ENCODE measurements at regions not wholly inside any gene's neighbourhood (a gene's known extent, or its start where the extent isn't known, plus 50 kb on each side); places are given as distances from the start of the nearest gene placed in this dataset.

DNA sequence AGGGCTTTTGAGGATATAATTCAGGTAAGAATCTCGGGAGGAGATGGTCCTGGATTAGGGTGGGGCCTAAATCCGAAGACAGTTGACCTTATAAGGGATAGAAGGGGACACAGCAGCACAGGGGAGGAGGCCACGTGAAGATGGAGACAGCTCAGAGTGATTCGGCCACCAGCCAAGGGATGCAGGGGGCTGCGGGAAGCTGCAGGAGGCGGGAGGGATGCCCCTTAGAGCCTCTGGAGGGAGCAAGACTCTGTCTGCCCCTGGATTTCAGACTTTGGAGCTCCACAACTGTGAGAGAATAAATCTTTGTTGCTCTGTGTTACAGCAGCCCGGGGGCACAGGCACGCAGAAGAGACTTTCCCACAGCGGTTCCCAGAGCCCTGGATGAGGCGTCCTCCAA, 143.7 kb downstream of the ASB1 start:
- in situ Hi-C loops (cut with HindIII; ENCODE audit: low pct_ligation_motif_present, low pct_unique_long_range_greater_than_20kb, low sequenced_read_pairs): no loop called here
- DNase-seq: no peak

DNA sequence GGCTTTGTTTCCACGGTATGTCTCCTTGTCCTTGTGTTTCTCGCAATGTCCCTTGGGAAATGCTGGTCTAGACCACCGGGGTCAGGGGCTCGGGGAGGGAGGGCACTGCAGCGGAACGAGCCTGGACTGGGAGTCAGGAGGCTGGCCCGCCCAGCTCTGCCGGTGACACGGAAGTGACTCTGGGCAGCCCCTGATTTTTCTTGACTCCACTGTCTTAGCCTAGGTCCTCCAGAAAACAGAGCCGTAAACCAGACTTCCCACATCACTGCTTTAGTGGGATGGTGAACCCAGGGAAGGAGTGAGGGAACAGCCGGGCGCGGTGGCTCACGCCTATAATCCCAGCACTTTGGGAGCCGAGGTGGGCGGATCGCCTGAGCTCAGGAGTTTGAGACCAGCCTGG, 144.2 kb downstream of the ASB1 start:
- in situ Hi-C loops (cut with HindIII; ENCODE audit: low pct_ligation_motif_present, low pct_unique_long_range_greater_than_20kb, low sequenced_read_pairs): no loop called here
- no peak for DNase-seq

DNA sequence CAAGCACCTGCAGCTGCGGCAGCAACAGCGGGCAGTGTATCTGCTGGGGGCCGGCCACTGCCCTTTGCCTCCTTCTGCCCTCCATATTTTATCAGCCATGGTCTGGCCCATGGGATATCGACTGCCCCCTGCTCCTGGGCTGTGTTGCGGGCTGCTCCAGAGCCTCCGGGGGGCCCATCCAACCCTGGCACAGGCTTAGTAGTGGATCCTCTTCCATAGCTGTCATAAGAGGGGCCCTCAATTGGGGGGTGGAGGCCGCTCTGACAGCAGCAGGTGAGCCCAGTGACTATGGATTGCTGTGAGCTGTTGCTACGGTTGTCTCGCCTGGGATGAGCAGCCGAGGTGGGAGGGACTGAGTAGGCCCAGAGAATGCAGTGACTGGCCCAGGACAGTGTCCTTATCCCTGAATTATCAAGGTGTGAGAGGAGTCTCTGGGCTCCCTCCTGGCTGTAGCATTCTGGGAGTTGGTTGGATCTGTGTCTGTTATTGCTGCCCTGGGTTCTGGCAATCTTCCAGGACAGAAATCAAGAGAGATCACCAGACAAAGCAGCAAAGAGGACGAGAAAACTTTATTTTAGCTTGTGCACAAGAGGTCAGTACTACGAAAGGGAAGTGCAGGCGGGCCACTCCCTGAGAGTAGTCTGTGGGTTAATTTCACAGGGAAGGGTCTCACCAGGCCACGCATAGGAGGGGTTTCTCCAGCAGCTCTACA, 145.1 kb downstream of the ASB1 start:
- no peak for DNase-seq
- in situ Hi-C loops (cut with HindIII; ENCODE audit: low pct_ligation_motif_present, low pct_unique_long_range_greater_than_20kb, low sequenced_read_pairs): no loop called here

DNA sequence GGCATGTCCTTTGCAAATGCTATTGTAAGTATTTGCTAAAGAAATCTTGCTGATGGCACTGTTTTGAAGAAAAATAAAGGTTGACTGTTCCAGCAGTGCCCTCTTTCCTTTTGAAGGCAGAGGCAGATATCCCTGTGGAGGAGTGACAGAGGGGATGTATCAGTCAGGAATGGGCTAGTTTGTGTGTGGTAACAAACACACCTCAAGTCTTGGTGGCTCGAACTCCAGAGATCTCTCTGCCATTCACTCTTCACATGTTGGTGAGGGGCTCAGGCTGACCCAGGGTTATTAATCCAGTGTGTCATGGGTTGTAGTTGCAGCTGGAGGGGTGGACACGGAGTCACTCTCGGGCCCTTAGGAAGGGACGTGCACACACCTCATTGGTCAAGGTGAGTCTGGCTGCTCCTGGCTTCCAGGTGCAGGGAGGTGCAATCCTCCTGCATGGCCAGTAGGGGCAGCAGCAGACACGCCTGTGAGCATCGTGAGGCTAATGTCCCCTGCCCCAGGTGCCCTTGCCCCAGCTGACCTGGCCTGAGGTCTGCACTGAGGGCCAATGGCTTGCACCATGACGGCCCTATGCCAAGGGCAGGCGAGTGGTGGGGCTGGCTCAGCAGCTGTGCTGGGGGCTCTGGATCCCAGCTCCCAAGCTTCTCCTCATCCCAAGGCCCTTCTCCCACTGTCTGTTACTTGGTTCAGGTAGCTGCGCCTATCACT, 146.5 kb downstream of the ASB1 start:
- in situ Hi-C loops (cut with HindIII; ENCODE audit: low pct_ligation_motif_present, low pct_unique_long_range_greater_than_20kb, low sequenced_read_pairs): no loop called here
- peak; percentile 12 for DNase-seq

DNA sequence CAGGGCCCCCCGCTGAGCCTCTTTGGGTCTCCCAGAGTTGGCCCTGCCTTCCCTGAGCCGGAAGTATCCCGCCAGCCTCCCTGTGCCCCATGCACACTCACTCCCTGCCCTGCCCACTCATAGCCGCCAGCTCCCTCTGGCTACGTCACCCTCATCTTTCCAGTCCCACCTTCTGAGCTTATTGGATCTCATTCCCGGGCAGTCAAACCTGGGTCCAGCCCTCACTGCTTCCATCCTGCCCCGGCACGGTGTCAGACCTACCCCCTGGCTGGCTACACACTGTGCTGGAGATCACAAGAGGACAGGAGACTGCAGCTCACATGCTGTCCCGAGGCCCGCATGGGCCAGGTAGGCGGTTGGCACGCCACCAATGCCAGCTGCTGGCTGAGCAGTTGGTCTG, 147.2 kb downstream of the ASB1 start:
- DNase-seq: no peak
- in situ Hi-C loops (cut with HindIII; ENCODE audit: low pct_ligation_motif_present, low pct_unique_long_range_greater_than_20kb, low sequenced_read_pairs): no loop called here

DNA sequence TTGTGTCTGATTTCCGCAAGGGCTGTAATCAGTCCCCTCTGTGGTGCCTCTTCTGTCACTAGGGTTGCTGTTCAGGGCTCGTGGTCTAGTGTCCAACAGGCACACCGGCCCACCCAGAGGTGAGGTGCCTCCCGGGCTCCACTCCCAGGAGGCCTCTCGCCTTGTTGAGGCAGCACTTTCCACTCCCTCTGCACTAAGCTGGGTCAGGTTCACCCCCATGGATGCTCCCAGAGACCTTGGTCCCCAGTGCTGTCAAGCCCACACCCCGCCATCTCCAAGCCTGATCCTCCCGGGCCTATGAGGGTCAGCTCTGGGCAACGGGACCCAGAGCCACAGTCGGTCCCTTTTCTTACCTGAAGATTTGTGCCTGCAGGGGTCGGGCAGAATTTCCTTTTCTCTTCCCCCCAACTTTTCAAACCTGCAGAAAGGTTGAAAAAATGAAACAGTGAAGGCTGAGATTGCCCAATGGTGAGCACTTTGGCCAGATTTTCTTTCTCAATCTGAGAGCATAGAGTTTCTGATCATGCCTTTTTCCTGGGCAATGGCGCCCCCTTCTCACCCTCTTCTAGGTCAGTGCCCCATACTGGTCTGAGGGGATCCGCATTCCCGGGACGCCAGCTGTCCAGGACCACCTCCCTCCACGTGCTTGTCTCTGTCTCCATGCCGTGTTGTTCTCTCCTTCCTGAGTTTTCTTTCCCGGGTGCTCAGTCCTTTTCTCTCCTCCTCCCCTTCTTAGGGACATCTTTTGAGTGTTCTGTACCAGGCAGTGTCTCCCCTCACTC, 148.0 kb downstream of the ASB1 start:
- in situ Hi-C loops (cut with HindIII; ENCODE audit: low pct_ligation_motif_present, low pct_unique_long_range_greater_than_20kb, low sequenced_read_pairs): no loop called here
- no peak for DNase-seq

DNA sequence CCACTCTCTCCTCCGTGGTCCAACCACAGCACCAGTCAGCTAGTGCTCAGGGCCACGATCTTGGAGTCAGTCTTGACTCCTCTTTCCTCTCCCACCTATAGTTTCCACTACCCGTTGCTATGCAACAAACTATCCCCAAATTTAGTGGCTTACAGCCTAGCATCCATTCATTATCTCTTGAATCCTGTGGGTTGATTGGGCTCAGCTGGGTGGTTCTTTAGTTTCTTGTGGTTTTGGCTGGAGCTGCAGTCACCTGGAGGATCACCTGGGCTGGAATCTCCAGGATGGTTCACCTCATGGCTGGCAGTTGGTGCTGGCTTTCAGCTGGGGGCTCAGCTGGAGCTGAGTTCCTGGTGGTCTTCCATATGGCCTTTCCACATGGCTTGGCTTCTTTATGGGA, 149.9 kb downstream of the ASB1 start:
- DNase-seq: no peak
- in situ Hi-C loops (cut with HindIII; ENCODE audit: low pct_ligation_motif_present, low pct_unique_long_range_greater_than_20kb, low sequenced_read_pairs): no loop called here

DNA sequence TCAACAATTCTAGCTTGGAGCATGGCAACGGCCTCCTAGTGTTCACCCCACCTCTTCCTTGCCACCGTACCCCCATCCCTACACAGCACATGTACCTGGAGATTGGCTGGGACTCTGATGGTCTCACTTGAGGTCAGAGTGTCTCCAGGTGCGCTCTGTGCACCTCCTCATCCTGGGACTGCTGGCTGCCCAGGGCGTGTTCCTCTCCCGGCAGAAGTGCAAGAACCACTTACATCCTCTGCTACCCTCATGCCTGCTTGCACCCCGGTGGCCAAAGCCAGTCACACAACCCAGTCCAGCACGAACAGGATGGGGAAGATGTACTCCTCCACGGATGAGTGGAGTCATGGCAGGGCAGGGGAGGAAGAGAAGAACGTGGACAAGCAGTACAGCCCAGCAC, 151.5 kb downstream of the ASB1 start:
- DNase-seq: no peak
- in situ Hi-C loops (cut with HindIII; ENCODE audit: low pct_ligation_motif_present, low pct_unique_long_range_greater_than_20kb, low sequenced_read_pairs): no loop called here

DNA sequence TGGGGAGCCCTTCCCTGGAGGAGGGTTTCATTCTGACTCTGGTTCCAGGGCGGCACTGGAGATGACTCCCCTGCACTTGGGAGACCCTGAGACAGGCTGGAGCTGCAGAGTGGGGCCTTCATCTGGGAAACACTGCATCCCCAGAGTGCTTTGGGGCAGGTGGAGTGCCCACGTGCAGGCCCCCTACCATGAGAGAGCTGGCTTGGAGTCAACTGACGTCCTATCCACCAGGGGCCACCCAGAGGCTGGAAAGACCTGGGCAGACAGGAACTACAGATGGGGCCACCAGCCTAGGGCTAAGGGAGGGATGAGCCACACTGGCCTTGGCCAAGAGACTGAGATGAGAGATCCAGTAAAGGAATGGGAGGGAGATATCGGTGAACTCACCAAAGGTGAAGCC, 153.8 kb downstream of the ASB1 start:
- no peak for DNase-seq
- in situ Hi-C loops (cut with HindIII; ENCODE audit: low pct_ligation_motif_present, low pct_unique_long_range_greater_than_20kb, low sequenced_read_pairs): no loop called here

DNA sequence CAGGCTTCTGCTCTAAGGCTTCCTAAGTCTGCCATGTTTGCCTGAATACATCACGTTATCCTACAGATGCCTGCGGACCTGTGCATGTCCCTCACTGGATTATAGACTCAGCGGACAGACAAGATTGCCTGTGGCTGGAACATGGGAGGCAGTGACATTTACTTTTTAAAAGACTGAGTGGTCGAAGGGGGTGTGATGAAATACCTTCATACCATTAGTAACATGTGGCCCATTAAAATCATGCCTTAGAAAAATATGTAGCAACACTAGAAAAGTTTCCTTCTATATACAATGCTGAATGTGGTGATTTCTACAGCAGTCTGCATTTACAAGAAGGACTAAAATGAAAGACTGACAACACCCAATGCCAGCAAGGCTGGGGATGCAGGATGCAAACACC, 154.4 kb downstream of the ASB1 start:
- in situ Hi-C loops (cut with HindIII; ENCODE audit: low pct_ligation_motif_present, low pct_unique_long_range_greater_than_20kb, low sequenced_read_pairs): no loop called here
- DNase-seq: no peak

DNA sequence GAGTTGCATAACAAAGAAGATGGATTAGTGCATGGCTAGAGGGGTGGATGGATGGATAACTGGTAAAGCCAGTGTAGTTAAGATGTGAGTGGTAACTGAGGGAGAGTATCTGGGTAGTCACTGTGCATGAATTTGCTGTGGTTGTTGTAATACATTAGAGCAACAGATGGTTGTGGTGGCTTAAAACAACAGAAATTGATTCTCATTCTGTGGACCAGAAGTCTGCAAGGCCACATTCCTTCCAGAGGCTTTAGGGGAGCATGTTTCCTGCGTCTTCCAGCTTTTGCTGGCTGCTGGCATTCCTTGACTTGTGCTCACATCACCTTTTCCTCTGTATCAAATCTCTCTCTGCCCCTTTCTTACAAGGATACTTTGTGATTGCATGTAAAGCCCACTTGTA, 155.4 kb downstream of the ASB1 start:
- no peak for DNase-seq
- in situ Hi-C loops (cut with HindIII; ENCODE audit: low pct_ligation_motif_present, low pct_unique_long_range_greater_than_20kb, low sequenced_read_pairs): no loop called here

DNA sequence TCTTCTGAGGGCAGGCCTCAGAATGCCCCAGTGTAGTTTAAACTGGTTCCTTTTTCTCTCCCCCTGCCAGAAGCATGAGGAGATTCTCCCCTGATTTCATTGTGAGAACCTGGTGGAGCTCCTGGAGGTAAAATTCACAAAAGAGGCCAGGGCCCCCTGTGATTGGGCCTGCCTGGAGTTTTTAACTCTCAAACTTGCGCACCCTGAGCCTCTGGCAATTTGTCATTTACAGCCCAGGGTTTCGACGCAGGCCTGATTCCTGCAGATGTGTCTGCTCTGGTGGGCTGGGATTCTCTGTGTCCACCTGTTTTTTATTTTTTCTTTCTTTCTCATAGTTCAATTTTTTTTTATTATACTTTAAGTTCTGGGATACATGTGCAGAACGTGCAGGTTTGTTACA, 157.9 kb downstream of the ASB1 start:
- in situ Hi-C loops (cut with HindIII; ENCODE audit: low pct_ligation_motif_present, low pct_unique_long_range_greater_than_20kb, low sequenced_read_pairs): no loop called here
- DNase-seq: no peak

DNA sequence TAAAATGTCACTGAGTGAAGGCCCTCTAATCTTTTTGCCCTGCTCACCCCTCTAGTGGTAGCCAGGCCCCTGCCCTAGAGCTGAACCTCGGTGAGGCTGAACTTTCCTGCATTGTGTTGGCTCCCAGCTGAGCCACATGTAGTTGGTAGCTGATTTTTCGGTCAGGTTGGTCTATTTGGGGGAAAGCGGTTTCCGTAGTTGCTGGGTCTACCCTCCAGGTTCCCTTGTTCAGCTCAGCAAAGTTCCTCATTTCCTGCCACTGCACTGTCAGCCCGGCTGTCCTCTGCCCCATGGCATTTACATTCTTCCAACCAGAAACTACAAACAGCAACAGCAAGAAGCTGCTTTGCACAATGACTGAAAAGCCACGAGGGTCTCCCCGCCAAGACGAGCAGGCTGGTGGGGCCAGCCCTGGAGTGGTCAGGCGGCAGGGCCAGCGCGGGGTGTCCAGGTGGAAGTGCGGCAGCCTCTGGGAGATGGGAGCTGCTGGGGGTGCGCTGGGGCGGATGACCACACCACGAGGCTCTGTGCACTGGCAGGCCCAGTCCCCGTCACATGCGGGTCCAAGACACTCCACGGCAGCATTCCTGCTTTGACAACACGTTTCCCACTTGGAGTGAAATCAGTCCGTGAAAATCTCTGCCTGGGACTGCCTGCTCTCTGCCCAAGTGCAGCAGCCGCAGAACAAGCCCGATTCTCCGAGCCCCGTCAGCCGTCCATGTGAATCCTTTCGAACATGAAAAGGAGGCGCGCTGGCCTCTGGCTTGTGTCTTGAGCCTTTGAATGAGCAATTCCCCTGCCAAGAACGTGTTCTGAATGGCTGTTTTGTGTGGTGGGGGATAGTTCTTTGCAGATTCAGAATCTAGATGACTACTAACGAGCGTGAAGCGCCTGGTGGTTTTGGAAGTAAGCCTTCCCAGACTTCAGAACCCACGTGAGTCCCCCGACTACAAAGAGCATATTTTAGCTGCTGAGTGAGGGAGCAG, 159.4 kb downstream of the ASB1 start:
- DNase-seq: no peak
- in situ Hi-C loops (cut with HindIII; ENCODE audit: low pct_ligation_motif_present, low pct_unique_long_range_greater_than_20kb, low sequenced_read_pairs): no loop called here

DNA sequence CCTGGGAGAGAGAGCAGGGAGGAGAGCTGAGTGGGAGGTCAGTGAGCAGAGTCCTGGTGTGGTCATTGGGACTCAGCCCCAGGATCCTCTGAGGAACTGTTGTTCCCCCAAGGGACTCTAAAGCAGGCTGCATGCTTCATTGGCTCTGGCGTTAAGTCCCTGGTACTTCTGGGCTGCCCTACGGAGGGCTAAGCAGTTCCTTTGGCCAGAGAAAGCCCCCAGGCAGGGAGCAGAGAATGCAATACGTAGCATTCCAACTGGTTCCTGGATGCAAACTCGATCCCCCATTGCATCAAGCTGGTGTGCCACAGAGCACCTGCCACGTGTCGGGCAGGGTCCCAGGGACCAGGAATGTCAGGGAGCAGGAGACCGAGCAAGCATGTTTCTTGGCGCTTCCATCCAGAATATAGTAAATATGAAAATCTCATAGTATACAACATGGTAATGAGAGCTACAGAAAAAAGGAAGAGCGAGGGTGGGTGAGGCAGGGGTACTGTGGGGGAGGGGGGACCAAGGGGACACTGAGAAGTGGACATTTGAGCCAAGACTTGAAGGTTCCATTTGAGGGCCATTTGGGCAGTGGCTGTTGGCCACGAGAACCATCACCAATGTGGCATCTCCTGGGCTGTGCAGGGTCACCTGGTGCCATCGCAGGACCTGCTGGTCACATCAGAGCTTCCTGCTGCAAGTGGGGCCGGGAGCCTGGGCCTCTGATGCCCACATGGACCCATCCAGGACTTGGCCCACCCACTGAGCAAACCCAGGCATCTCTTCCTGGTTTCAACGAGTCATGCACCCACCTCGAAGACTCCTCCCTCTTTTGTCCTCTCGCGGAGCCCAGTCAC, 160.4 kb downstream of the ASB1 start:
- in situ Hi-C loops (cut with HindIII; ENCODE audit: low pct_ligation_motif_present, low pct_unique_long_range_greater_than_20kb, low sequenced_read_pairs): no loop called here
- DNase-seq: no peak

DNA sequence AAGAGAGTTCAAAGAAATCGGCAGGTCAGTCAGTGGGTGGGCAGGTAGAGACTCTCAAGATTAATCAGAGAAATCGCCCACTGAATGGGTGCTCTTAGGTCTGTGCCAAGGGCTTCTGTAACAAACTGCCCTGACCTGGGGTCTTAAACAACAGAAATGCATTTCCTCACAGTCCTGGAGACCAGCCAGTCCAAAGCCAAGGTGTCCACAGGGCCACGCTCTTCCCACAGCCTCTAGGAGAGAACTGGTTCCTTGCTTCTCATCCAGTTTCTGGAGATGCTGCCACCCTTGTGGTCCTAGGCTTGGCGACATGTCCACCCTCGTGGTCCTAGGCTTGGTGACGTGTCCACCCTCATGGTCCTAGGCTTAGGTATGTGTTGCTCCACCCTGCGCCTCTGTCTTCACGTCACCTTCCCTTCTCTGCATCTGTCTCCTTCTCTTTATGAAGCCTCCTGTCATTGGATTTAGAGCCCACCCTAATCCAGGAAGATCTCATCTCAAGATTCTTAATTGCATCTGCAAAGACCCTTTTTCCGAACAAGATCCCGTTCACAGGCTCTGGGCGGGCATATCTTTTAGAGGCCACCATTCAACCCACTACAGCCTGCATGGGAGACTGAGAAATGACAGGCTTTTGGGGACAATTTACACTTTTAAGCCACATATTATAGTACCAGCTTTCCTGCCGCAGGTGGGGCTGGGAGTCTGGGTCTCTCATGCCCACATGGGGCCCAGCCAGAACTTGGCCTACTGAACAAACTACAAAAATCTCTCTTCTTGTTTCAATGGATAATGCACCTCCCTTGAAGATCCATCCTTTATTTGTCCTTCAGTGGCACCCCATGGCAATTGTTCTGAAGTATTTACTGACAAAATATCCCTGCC, 161.3 kb downstream of the ASB1 start:
- no peak for DNase-seq
- in situ Hi-C loops (cut with HindIII; ENCODE audit: low pct_ligation_motif_present, low pct_unique_long_range_greater_than_20kb, low sequenced_read_pairs): no loop called here

DNA sequence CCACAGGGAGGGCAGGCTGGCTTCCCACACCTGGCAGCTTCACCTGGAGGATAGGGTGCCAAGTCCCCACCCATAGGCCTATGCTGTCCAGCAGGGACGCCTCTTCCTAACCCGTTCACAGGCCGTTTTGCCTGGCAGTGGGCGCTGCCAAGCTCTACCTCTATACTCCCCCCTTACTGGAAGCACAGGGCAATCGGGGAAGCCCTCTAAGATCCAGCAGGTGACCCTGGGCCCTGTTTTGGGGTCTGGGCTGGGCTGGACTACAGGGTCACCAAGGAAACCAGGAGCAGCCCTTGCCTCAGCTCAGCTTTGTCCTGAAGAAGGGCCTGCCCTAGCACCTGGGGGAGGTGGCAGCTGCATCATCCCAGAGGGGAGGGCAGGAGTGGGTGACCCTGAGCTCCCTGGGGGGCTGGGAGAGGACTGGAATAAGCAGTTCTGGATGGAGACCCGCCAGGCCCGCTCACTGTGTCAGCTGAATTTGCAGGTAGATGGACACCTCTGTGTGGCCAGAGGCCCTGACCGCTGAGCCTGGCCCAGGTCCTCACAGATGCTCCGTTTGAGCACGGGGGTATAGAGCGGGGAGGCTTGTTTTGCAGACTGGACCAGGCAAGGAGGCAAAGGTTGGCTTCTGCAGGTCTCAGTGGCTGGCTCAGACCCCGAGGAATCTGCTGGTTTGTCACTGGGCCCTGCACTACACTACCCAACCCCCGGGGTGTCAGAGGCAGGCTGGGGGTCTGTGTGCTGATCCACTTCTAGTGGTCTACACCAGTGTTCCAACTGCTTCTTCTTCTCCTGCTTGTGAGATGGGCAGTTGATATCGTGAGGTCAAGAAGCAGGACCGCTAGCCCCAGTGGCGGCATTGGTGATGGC, 163.1 kb downstream of the ASB1 start:
- in situ Hi-C loops (cut with HindIII; ENCODE audit: low pct_ligation_motif_present, low pct_unique_long_range_greater_than_20kb, low sequenced_read_pairs): no loop called here
- DNase-seq: no peak

Data from ACHN (cell line).